PC-9 (cell line): ENCODE measurements at regions not wholly inside any gene's neighbourhood (a gene's known extent, or its start where the extent isn't known, plus 50 kb on each side); places are given as distances from the start of the nearest gene placed in this dataset.

Experiments used
- EZH2 ChIP-seq: fragments of 200-600 bp; sonication (generic); IDR thresholded peaks from 2 replicates; pipeline ENCODE4 v1.8.0; 2017; ENCODE audit warnings: antibody characterized with exemption, low read depth
- TF ChIP-seq, protein P1 (sequence below): fragments of 200-600 bp; sonication (generic); conservative IDR thresholded peaks from 2 replicates; pipeline ENCODE4 v1.6.1; 2017; ENCODE audit warnings: mixed run types, antibody characterized with exemption, mild to moderate bottlenecking, moderate library complexity

- TF ChIP-seq, protein P1, sequence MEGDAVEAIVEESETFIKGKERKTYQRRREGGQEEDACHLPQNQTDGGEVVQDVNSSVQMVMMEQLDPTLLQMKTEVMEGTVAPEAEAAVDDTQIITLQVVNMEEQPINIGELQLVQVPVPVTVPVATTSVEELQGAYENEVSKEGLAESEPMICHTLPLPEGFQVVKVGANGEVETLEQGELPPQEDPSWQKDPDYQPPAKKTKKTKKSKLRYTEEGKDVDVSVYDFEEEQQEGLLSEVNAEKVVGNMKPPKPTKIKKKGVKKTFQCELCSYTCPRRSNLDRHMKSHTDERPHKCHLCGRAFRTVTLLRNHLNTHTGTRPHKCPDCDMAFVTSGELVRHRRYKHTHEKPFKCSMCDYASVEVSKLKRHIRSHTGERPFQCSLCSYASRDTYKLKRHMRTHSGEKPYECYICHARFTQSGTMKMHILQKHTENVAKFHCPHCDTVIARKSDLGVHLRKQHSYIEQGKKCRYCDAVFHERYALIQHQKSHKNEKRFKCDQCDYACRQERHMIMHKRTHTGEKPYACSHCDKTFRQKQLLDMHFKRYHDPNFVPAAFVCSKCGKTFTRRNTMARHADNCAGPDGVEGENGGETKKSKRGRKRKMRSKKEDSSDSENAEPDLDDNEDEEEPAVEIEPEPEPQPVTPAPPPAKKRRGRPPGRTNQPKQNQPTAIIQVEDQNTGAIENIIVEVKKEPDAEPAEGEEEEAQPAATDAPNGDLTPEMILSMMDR: no peak
- TF ChIP-seq EZH2: no peak
Measured at GRCh38 chr11:127628458-127628785, 627.9 kb upstream of the KIRREL3 start.
